GM21381 (cell line): ENCODE measurements at regions not wholly inside any gene's neighbourhood (a gene's known extent, or its start where the extent isn't known, plus 50 kb on each side); places are given as distances from the start of the nearest gene placed in this dataset.
"Not testable (repeated sequence)": the region's sequence is repeated elsewhere in the genome, so short reads cannot be mapped to it uniquely, and the experiment has no call there.

Source experiments
- ATAC-seq: cut with Tn5 transposase; IDR thresholded peaks from one replicate; pipeline ENCODE4 v1.9.1; 2021; ENCODE audit warnings: mild to moderate bottlenecking, moderate library complexity; ENCODE audit not compliant: unreplicated experiment

- ATAC-seq = no peak
Measured at GRCh38 chr14:45990252-45990651, 661.3 kb downstream of the RPL10L start.

GRCh38 chr14:45976001-45976400 lies 675.6 kb downstream of the RPL10L start:
- ATAC-seq = no peak

- no peak for ATAC-seq
Measured at GRCh38 chr14:45972416-45972815, 679.2 kb downstream of the RPL10L start.

DNA sequence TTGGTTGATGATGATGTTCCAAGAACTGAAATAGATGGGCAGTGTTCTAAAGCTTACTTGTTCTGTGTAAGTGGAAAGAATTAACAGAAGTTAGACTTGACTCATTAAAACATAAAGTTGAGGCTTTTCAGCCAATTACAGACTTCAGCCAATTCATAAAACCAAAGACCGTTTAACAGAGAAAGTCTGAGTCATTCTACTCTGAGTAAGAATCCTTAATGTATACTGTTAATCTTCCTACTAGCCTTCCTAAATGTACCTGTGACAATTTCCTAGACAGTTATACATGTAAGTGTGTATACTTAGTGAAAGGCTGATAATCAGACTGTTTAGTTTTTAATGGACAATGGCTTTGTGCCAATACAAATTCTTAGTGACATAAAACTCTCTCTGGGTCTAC lies 681.0 kb downstream of the RPL10L start:
- no peak for ATAC-seq

GRCh38 chr14:45968037-45968436 lies 683.5 kb downstream of the RPL10L start:
- ATAC-seq = no peak

DNA sequence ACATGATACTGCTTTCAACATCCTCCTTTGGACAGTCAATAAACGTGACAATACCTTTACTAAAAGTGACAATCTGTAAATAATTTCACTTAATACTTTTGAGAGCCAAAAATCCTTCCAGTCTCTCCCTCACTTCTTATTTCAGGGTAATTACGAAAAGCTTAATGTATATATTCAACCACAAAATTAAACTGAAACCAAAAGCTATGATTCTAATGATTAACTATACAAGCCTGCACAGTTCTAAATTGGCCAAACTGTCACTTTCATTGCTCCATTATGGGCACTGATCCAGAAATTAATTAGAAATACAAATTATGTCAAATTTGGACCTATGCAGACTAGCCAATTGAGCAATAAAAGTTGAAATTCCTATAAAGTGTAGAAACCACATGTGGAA lies 696.5 kb upstream of the MIS18BP1 start:
- no peak for ATAC-seq

GRCh38 chr14:45947830-45948229 lies 694.8 kb upstream of the MIS18BP1 start:
- no peak for ATAC-seq

GRCh38 chr14:45946251-45946650 lies 693.2 kb upstream of the MIS18BP1 start:
- ATAC-seq = no peak

DNA sequence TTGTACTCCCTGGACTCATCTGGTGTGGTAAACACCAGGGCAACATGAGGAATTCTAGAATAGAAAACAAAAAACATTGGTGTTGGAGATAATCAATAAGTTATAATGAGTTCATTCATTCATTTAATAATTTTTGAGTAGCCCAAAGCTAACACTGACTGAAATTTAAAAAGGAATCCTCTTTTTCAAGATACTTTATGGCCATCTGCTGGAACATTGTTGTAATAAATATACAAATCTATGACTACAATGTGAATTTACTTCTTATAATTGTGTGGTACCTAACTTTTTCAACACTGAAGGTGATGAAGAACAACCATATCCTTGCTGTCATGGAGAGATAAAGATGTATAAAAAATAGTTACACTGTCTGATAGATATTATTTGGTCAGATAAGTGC lies 687.3 kb upstream of the MIS18BP1 start:
- no peak for ATAC-seq

- ATAC-seq = no peak
Measured at GRCh38 chr14:45939572-45939971, 686.6 kb upstream of the MIS18BP1 start.

DNA sequence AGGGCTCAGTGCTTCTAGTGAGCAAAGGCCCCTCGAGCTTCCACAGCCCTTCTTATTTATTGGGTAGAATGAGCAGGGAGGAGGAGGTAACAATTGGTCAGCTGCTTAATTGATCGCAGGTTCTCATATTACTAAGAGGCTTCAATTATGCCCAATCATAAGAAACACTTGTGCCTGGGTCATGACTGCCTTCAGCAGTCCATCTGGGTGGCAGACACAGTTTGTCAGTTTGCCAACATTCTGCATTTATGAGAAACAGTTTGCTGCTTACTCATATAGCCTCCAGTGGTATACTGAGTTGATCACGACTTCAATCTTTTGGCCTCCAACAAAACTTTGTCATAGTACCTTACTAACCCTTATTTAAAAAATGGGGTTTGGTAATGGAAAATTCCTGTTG lies 667.0 kb upstream of the MIS18BP1 start:
- ATAC-seq = not testable (repeated sequence)

DNA sequence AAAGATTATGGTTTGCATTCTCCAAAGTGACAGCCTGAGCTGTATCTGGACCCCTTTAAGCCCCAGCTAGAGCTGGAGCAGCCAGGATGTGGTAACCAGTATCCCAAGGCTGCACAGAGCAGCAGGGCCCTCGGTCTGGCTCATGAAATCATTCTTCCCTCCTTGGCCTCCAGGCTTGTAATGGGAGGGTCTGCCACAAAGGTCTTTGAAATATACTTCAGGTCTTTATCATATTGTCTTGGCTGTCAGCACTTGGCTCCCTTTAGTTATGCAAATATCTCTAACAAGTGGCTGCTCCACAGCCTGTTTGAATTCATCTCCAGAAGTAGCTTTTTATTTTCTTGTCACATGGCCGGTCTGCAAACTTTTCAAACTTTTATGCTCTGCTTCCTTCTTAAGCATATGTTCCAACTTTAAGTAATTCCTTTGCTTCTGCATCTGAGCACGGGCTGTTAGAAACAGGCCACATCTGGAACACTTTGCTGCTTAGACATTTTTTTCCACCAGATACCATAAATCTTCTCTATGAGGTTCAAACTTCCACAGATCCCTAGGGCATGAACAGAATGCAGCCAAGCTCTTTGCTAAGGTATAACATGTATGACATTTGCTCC lies 663.4 kb upstream of the MIS18BP1 start:
- no peak for ATAC-seq

- no peak for ATAC-seq
Measured at GRCh38 chr14:45907782-45908181, 654.8 kb upstream of the MIS18BP1 start.

DNA sequence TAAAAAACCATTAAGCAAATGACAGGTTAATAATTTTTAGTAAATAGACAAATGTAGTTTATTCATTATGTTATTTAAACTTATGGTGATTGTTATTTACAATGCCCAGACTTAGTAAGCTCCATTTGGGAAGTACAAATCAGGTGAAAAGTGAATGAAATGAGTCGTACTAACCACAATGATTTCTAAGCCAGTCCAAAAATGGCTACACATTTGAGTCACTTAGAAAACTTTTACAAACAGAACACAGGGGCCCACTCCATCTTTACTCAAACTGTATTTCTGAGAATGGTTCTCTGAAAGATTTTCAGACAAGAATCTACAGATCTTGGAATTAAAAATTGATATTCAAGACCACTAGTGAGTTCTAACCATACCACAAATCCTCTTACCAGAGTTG lies 653.3 kb upstream of the MIS18BP1 start:
- no peak for ATAC-seq

DNA sequence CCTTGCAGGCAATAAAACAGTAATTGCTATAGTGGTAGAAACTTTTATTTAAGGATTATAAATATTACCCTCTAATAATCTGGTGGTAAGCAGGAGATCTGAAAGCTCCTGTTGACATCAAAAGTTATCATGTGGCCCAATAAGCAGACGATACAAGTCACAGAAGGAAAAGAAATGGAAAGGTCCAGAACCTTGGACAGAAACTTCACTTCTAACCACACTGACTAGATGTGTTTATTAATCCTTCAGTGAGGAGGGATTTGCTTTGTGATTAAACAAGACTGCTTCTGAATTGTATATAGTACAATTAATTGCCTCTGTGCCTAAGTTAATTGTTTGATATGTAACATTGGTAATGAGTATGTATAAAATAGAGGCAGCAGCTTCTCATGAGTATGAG lies 652.7 kb upstream of the MIS18BP1 start:
- ATAC-seq = no peak

DNA sequence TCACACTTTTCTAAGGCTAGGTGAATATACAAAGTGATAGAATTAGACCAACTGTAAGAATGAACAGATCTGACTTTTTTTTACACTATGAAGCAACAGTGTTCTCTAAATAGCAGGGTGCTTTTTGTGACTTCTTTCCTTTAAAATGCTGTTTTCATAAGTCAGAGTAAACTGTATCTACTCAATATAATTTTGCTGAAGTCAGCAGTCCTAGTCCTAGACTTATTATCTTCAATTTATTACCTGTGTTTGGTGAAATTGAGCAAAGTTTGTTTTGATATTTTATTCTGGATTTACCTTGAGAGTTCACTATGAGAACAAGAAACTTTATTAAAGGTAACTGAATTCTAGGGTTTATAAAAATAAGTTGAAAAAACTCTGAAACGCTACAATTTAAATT lies 651.3 kb upstream of the MIS18BP1 start:
- no peak for ATAC-seq

DNA sequence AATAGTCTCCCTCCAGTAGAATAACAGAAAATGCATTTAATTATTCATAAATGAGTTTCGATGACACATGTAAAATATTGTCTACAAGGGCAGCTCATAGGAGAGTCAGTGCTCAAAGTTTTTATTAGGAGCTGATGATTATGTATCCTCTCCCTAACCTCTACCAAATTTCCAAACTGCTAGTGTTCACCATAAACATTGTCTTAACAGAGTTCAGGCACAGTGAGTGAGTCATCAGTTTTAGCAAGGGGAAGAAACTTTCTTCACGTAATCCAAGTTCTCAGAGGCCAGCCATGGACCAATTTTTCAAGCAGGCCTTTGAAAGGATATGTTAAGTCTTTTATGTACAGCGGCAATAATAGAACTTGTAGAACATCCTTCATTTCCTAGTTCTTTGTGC lies 649.2 kb upstream of the MIS18BP1 start:
- no peak for ATAC-seq

- no peak for ATAC-seq
Measured at GRCh38 chr14:45897439-45897838, 644.4 kb upstream of the MIS18BP1 start.

- no peak for ATAC-seq
Measured at GRCh38 chr14:45893127-45893526, 640.1 kb upstream of the MIS18BP1 start.

GRCh38 chr14:45891417-45892080 lies 638.5 kb upstream of the MIS18BP1 start:
- ATAC-seq = no peak

DNA sequence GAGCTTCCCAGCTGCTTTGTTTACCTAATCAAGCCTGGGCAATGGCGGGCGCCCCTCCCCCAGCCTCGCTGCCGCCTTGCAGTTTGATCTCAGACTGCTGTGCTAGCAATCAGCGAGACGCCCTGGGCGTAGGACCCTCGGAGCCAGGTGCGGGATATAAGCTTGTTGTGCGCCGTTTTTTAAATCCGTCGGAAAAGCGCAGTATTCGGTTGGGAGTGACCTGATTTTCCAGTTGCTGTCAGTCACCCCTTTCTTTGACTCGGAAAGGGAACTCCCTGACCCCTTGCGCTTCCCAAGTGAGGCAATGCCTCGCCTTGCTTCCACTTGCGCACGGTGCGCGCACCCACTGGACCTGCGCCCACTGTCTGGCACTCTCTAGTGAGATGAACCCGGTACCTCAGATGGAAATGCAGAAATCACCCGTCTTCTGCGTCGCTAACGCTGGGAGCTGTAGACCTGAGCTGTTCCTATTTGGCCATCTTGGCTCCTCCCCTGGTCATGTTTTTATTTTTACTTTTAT lies 635.8 kb upstream of the MIS18BP1 start:
- not testable (repeated sequence) for ATAC-seq

GRCh38 chr14:45877981-45878380 lies 625.0 kb upstream of the MIS18BP1 start:
- no peak for ATAC-seq

DNA sequence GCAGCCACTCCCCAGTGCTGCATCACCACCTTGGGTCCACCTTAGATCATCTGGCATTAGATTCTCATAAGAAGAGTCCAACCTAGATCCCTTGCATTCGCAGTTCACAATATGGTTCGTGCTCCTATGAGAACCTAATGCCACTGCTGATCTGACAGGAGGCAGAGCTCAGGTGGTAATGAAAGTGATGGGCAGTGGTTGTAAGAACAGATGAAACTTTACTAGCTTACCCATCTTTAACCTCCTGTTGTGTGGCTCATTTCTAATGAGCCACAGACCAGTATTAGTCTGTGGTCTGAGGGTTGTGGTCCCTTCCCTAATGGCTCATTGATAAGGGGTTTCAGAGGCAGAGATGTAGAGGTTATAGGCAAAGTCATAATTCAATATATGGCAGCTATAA lies 615.9 kb upstream of the MIS18BP1 start:
- ATAC-seq = no peak
